Smooth muscle cell (in vitro differentiated cells): ENCODE measurements at regions not wholly inside any gene's neighbourhood (a gene's known extent, or its start where the extent isn't known, plus 50 kb on each side); places are given as distances from the start of the nearest gene placed in this dataset.

Experiments used
- DNase-seq: peaks from one replicate; lab custom pipeline; 2025; ENCODE audit not compliant: unreplicated experiment; lab: John Stamatoyannopoulos, UW
- H2AFZ ChIP-seq: fragments of 200-600 bp; sonication (generic); 2 replicates; pipeline ENCODE4 v1.6.0; 2016; ENCODE audit warnings: antibody characterized with exemption, low read depth, mild to moderate bottlenecking
- H3F3A ChIP-seq: fragments of 200-600 bp; sonication (generic); 2 replicates; pipeline ENCODE4 v1.6.0; 2017; ENCODE audit warnings: antibody characterized with exemption, low read depth
- H3K27ac ChIP-seq: fragments of 200-600 bp; sonication (generic); 2 replicates; pipeline ENCODE4 v1.5.1; 2016; ENCODE audit warnings: low read depth, mild to moderate bottlenecking
- H3K27me3 ChIP-seq: fragments of 200-600 bp; sonication (generic); 2 replicates; pipeline ENCODE4 v1.6.1; 2016; ENCODE audit warnings: low read depth, mild to moderate bottlenecking
- H3K36me3 ChIP-seq: fragments of 200-600 bp; sonication (generic); 2 replicates; pipeline ENCODE4 v1.5.1; 2016; ENCODE audit warnings: low read depth
- H3K4me1 ChIP-seq: fragments of 200-600 bp; sonication (generic); 2 replicates; pipeline ENCODE4 v1.5.1; 2016; ENCODE audit warnings: low read depth
- H3K4me2 ChIP-seq: fragments of 200-600 bp; sonication (generic); 2 replicates; pipeline ENCODE4 v1.6.0; 2016; ENCODE audit warnings: mild to moderate bottlenecking
- H3K4me3 ChIP-seq: fragments of 200-600 bp; sonication (generic); 2 replicates; pipeline ENCODE4 v1.5.1; 2016; ENCODE audit warnings: mild to moderate bottlenecking
- H3K79me2 ChIP-seq: fragments of 200-600 bp; sonication (generic); 2 replicates; pipeline ENCODE4 v1.6.0; 2016; ENCODE audit warnings: low read depth, mild to moderate bottlenecking
- H3K9ac ChIP-seq: fragments of 200-600 bp; sonication (generic); 2 replicates; pipeline ENCODE4 v1.6.0; 2016; ENCODE audit warnings: low read depth
- H3K9me3 ChIP-seq: fragments of 200-600 bp; sonication (generic); replicated peaks from 2 replicates; pipeline ENCODE4 v1.5.1; 2016; ENCODE audit warnings: low read depth
- H4K20me1 ChIP-seq: fragments of 200-600 bp; sonication (generic); 2 replicates; pipeline ENCODE4 v1.6.0; 2016; ENCODE audit warnings: low read depth
- WGBS: methylation state at CpG from one replicate; pipeline ENCODE4 v1.1.7; 2016; ENCODE audit warnings: low lambda C conversion rate; 5-methylcytosine and 5-hydroxymethylcytosine counted together
- TF ChIP-seq, protein P1 (sequence below): fragments of 200-600 bp; sonication (generic); IDR thresholded peaks from 2 replicates; pipeline ENCODE4 v1.5.1; 2017; ENCODE audit warnings: borderline replicate concordance, mild to moderate bottlenecking, antibody characterized with exemption; ENCODE audit not compliant: insufficient read depth, poor library complexity, severe bottlenecking

GRCh38 chr1:4937876-4938534, 283.6 kb downstream of the AJAP1 start:
- no peak for DNase-seq
- Histone ChIP-seq H3K4me2 (no peak overlapping the region), H3K9ac (no peak overlapping the region), H3K27ac (no peak overlapping the region), H3K27me3 (no peaks in the 10 kb centered on the region), H3K9me3 (no peaks in the 10 kb centered on the region), H3K36me3 (no peaks in the 10 kb centered on the region), H3K4me3 (no peak overlapping the region), H2AFZ (no peak overlapping the region), H3F3A (no peaks in the 10 kb centered on the region), H3K4me1 (no peaks in the 10 kb centered on the region), H3K79me2 (no peaks in the 10 kb centered on the region), H4K20me1 (no peaks in the 10 kb centered on the region)
- TF ChIP-seq, protein P1, sequence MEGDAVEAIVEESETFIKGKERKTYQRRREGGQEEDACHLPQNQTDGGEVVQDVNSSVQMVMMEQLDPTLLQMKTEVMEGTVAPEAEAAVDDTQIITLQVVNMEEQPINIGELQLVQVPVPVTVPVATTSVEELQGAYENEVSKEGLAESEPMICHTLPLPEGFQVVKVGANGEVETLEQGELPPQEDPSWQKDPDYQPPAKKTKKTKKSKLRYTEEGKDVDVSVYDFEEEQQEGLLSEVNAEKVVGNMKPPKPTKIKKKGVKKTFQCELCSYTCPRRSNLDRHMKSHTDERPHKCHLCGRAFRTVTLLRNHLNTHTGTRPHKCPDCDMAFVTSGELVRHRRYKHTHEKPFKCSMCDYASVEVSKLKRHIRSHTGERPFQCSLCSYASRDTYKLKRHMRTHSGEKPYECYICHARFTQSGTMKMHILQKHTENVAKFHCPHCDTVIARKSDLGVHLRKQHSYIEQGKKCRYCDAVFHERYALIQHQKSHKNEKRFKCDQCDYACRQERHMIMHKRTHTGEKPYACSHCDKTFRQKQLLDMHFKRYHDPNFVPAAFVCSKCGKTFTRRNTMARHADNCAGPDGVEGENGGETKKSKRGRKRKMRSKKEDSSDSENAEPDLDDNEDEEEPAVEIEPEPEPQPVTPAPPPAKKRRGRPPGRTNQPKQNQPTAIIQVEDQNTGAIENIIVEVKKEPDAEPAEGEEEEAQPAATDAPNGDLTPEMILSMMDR = no peak
- 91% methylated on average over 11 of the region's 11 CpGs for WGBS

- TF ChIP-seq, protein P1 = no peak
- no peaks in the 10 kb centered on the region for H3K9me3 ChIP-seq
Measured at GRCh38 chr1:4935807-4936206, 281.4 kb downstream of the AJAP1 start.

GRCh38 chr1:4933232-4933631, 278.8 kb downstream of the AJAP1 start:
- WGBS = 84% methylated on average over 2 of the region's 2 CpGs
- TF ChIP-seq, protein P1 = no peak
- Histone ChIP-seq H3K4me1 (no peaks in the 10 kb centered on the region), H3F3A (no peaks in the 10 kb centered on the region), H3K9me3 (no peaks in the 10 kb centered on the region), H2AFZ (no peak overlapping the region), H3K4me3 (no peak overlapping the region), H3K36me3 (no peaks in the 10 kb centered on the region), H3K79me2 (no peaks in the 10 kb centered on the region), H3K27ac (no peak overlapping the region), H3K9ac (no peak overlapping the region), H3K4me2 (no peak overlapping the region), H4K20me1 (no peaks in the 10 kb centered on the region), H3K27me3 (no peaks in the 10 kb centered on the region)
- no peak for DNase-seq

More at GRCh38 chr1:4935807-4936206, 281.4 kb downstream of the AJAP1 start:
- WGBS = 77% methylated on average over 4 of the region's 4 CpGs
- no peak overlapping the region for H3K9ac ChIP-seq
- no peak overlapping the region for H3K4me2 ChIP-seq
- no peak overlapping the region for H2AFZ ChIP-seq
- no peak for DNase-seq
- H3K36me3 ChIP-seq = no peaks in the 10 kb centered on the region
- H3K4me3 ChIP-seq = no peak overlapping the region
- no peaks in the 10 kb centered on the region for H4K20me1 ChIP-seq
- H3K79me2 ChIP-seq = no peaks in the 10 kb centered on the region
- no peak overlapping the region for H3K27ac ChIP-seq
- no peaks in the 10 kb centered on the region for H3K4me1 ChIP-seq
- H3K27me3 ChIP-seq = no peaks in the 10 kb centered on the region
- H3F3A ChIP-seq = no peaks in the 10 kb centered on the region

GRCh38 chr1:4932311-4933030, 278.1 kb downstream of the AJAP1 start:
- WGBS = 86% methylated on average over 15 of the region's 15 CpGs
- H3K79me2 ChIP-seq = no peaks in the 10 kb centered on the region
- no peaks in the 10 kb centered on the region for H4K20me1 ChIP-seq
- no peaks in the 10 kb centered on the region for H3F3A ChIP-seq
- no peaks in the 10 kb centered on the region for H3K36me3 ChIP-seq
- H3K4me3 ChIP-seq = no peak overlapping the region
- H3K4me2 ChIP-seq = no peak overlapping the region
- no peaks in the 10 kb centered on the region for H3K9me3 ChIP-seq
- no peak for DNase-seq
- TF ChIP-seq, protein P1 = no peak
- H2AFZ ChIP-seq = no peak overlapping the region
- H3K4me1 ChIP-seq = no peaks in the 10 kb centered on the region
- no peaks in the 10 kb centered on the region for H3K27me3 ChIP-seq
- no peak overlapping the region for H3K27ac ChIP-seq
- no peak overlapping the region for H3K9ac ChIP-seq
